Adrenal gland (tissue), 9 donors: ENCODE measurements at regions not wholly inside any gene's neighbourhood (a gene's known extent, or its start where the extent isn't known, plus 50 kb on each side); places are given as distances from the start of the nearest gene placed in this dataset.

Experiments
- DNase-seq, 7 donors: peaks; one replicate each; pipeline ENCODE4 v3.0.0-alpha.2; 2019 to 2020
- H3K27ac ChIP-seq, 5 donors: fragments of 200-600 bp; sonication (generic) in 4 of 5; 1 replicate in 3 of 5; 2 replicates in 2 of 5; pipeline versions ENCODE4 v1.5.1 to v1.8.0; 2016 to 2020; ENCODE audit warnings: mild to moderate bottlenecking in 1 of 5
- H3K27me3 ChIP-seq: fragments of 200-600 bp; 2 replicates; pipeline ENCODE4 v1.8.0; 2021
- H3K36me3 ChIP-seq, 2 donors: fragments of 200-600 bp; replicated peaks in 1 of 2; 1 replicate in 1 of 2; 2 replicates in 1 of 2; pipeline versions ENCODE4 v1.5.1 to v1.8.0; 2018 to 2022
- H3K4me1 ChIP-seq, 2 donors: fragments of 200-600 bp; replicated peaks in 1 of 2; 1 replicate in 1 of 2; 2 replicates in 1 of 2; pipeline versions ENCODE4 v1.5.1 to v1.8.0; 2018 to 2021
- H3K4me3 ChIP-seq, 4 donors: fragments of 200-600 bp; sonication (generic) in 3 of 4; one replicate each; pipeline ENCODE4 v1.5.1; 2016 to 2018
- H3K9me3 ChIP-seq, 3 donors: fragments of 200-600 bp; sonication (generic) in 1 of 3; replicated peaks in 1 of 3; 1 replicate in 2 of 3; 2 replicates in 1 of 3; pipeline versions ENCODE4 v1.5.1 to v1.8.0; 2016 to 2021
- CTCF ChIP-seq, 6 experiments: fragments of 450-650 bp in 4 of 6; fragments of 200-600 bp in 2 of 6; sonication (generic) in 1 of 6; IDR thresholded peaks; 1 replicate in 5 of 6; 2 replicates in 1 of 6; pipeline versions ENCODE4 v1.5.1 to v1.8.0; 2016 to 2021; ENCODE audit warnings: antibody characterized with exemption in 6 of 6, mild to moderate bottlenecking in 2 of 6, moderate library complexity in 1 of 6
- POLR2A ChIP-seq, 2 donors: fragments of 450-650 bp; IDR thresholded peaks; one replicate each; pipeline ENCODE4 v1.6.1; 2017; ENCODE audit warnings: antibody characterized with exemption in 2 of 2, mild to moderate bottlenecking in 2 of 2, moderate library complexity in 1 of 2
- WGBS, 4 donors: extraction: QIAGEN DNeasy Blood & Tissue Kit in 2 of 4; methylation state at CpG; one replicate each; pipeline versions ENCODE4 v1.1.5 to v1.1.7; 2013 to 2017; 5-methylcytosine and 5-hydroxymethylcytosine counted together
- intact Hi-C, 2 donors: fragments of 100-400 bp; cut with DNase I; formaldehyde crosslinking; loops; one replicate each; pipeline versions ENCODE4 v1.14.1 to v1.15.0; 2022 to 2023
- donor health status: healthy with polysubstance abuse.
- donor health status: Bipolar disorder and iron deficiency.
- donor health status: DM: yes; HTN: yes; CAD: no.
- donor health status: DM: no; HTN: no; CAD: no.
- donor health status: DM: no; HTN: no; CAD: no.

DNA sequence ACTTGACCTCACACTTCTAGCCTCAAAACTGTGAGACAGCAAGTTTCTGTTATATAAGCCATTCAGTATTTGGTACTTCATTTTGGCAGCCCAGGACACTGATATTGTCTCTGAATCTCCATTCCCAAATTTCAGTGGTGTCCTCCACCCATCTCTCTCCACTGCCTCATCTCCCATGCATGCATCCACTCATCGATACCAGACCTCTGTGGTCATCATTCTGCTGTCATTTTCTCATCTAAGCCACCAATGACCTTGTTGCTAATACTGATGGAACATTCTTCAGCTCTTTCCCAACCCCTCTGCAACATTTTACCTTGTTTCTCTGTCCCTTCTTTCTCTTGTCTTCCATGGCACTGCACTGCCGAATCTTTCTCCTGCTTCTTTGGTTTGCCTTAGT, 221.8 kb downstream of the SNX18 start:
- 84 to 94% (median 92%) methylated on average over 2 of the region's 2 CpGs for WGBS, 4 donors
- H3K4me3 ChIP-seq, result no peak overlapping the region
- TF ChIP-seq POLR2A (IDR thresholded peaks at IDR 0.05) (no peak), CTCF (IDR thresholded peaks at IDR 0.05) (no peak)
- H3K36me3 ChIP-seq, result no peaks in the 10 kb centered on the region
- H3K27ac ChIP-seq, result no peak overlapping the region
- intact Hi-C loops, result no loop called here
- H3K27me3 ChIP-seq, result no peaks in the 10 kb centered on the region
- H3K9me3 ChIP-seq, result no peaks in the 10 kb centered on the region
- no peak for DNase-seq
- peaks cover 0 to 13% of the 10 kb centered on the region in 2 donors for H3K4me1 ChIP-seq

- 69 to 79% (median 75%) methylated on average over 4 of the region's 4 CpGs for WGBS, 4 donors
- H3K4me1 ChIP-seq, result peaks cover 0 to 9% of the 10 kb centered on the region in 2 donors
- H3K36me3 ChIP-seq, result no peaks in the 10 kb centered on the region
- no peak for TF ChIP-seq CTCF (IDR thresholded peaks at IDR 0.05)
- TF ChIP-seq POLR2A (IDR thresholded peaks at IDR 0.05), result no peak
- no peak for DNase-seq
- no peak overlapping the region for H3K4me3 ChIP-seq
- no peak overlapping the region for H3K27ac ChIP-seq
- H3K27me3 ChIP-seq, result no peaks in the 10 kb centered on the region
- intact Hi-C loops, result no loop called here
- no peaks in the 10 kb centered on the region for H3K9me3 ChIP-seq
These were observed 221.4 kb downstream of the SNX18 start for GRCh38 chr5:54738973-54739367.

DNA sequence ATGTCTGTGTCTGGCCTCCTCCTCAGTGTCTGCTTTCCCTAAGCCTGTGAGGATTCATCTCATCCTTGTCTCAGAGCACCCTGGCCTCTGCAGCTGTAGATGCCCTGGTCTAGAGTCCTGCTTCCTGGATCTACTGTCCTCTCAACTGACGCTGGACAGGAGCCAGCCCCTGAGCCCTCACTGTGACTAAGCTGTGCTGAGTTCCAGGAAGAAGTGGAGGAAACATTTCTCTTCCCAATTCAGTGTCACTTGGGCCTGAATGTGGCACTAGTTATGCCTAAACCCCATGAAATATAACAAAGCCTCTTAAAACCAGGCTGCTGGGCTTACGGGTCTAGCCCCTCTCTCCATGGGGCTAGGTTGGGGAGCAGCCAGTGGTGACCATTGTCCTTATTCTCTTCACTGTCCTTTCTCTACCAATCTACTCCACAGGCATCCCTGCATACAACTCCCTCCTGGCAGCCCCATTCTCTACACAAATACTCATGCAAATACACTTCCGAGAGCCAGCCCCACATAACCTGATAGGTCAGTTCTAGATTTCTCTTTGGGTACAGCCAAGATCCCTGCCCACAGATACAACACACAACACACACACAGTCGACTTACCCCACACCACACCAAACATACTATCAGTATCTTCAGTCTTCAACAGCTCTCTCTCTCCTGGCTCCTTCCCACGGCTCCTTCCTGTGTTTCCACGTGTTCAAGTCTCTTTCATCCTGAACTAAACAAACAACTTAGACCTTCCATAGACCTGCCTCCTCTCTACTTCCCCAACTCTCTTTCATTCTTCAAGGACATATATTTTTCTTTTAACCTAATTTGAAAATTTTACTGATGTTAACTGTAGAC, 220.8 kb downstream of the SNX18 start:
- TF ChIP-seq CTCF (IDR thresholded peaks at IDR 0.05), result no peak
- no peak for TF ChIP-seq POLR2A (IDR thresholded peaks at IDR 0.05)
- intact Hi-C loops, result no loop called here
- Histone ChIP-seq H3K4me1 (peaks cover 0 to 3% of the 10 kb centered on the region in 2 donors), H3K27ac (peak overlapping the region in 3 of 5 donors; percentile 8 to 60 (median 59)), H3K4me3 (no peak overlapping the region), H3K36me3 (no peaks in the 10 kb centered on the region), H3K27me3 (no peaks in the 10 kb centered on the region), H3K9me3 (no peaks in the 10 kb centered on the region)
- WGBS, 4 donors, result 68 to 79% (median 75%) methylated on average over 5 to 6 of the region's 6 CpGs
- DNase-seq, result peak; percentile 52 to 86 (median 79)

- H3K9me3 ChIP-seq, result no peaks in the 10 kb centered on the region
- no peak for TF ChIP-seq CTCF (IDR thresholded peaks at IDR 0.05)
- TF ChIP-seq POLR2A (IDR thresholded peaks at IDR 0.05), result no peak
- H3K27ac ChIP-seq, result no peak overlapping the region
- no peaks in the 10 kb centered on the region for H3K27me3 ChIP-seq
- intact Hi-C loops, result no loop called here
- no peaks in the 10 kb centered on the region for H3K36me3 ChIP-seq
- no peak overlapping the region for H3K4me3 ChIP-seq
- H3K4me1 ChIP-seq, result no peaks in the 10 kb centered on the region
- DNase-seq, result no peak
- WGBS, 4 donors, result 83 to 89% (median 84%) methylated on average over 7 of the region's 7 CpGs
These were observed 218.6 kb downstream of the SNX18 start for GRCh38 chr5:54736003-54736797.
